Colonic mucosa (tissue), 4 donors: ENCODE measurements at regions not wholly inside any gene's neighbourhood (a gene's known extent, or its start where the extent isn't known, plus 50 kb on each side); places are given as distances from the start of the nearest gene placed in this dataset.

ENCODE experiments used
- DNase-seq: peaks from one replicate; pipeline ENCODE4 v3.0.0-alpha.2; 2020
- H3K27ac ChIP-seq: fragments of 200-600 bp; one replicate; pipeline ENCODE4 v1.8.0; 2021
- H3K27me3 ChIP-seq: fragments of 200-600 bp; one replicate; pipeline ENCODE4 v1.8.0; 2021
- H3K36me3 ChIP-seq: fragments of 200-600 bp; one replicate; pipeline ENCODE4 v1.8.0; 2021
- H3K4me1 ChIP-seq: fragments of 200-600 bp; one replicate; pipeline ENCODE4 v1.8.0; 2021; ENCODE audit warnings: mild to moderate bottlenecking
- H3K4me3 ChIP-seq: fragments of 200-600 bp; one replicate; pipeline ENCODE4 v1.8.0; 2021
- H3K9ac ChIP-seq, 2 donors: one replicate each; pipeline ENCODE4 v1.7.0; 2013; ENCODE audit warnings: control low read depth in 2 of 2, low read depth in 2 of 2, low read length in 2 of 2
- H3K9me3 ChIP-seq: fragments of 200-600 bp; one replicate; pipeline ENCODE4 v1.8.0; 2021
- CTCF ChIP-seq: fragments of 200-600 bp; IDR thresholded peaks from one replicate; pipeline ENCODE4 v1.8.0; 2022; ENCODE audit warnings: antibody characterized with exemption, mild to moderate bottlenecking
- intact Hi-C: fragments of 100-400 bp; cut with DNase I; formaldehyde crosslinking; loops from one replicate; pipeline ENCODE4 v1.14.1; 2022
- donor health status: healthy.
- donor health status: DM: no; HTN: no; CAD: no.
- donor health status: DM: no; HTN: no; CAD: no.

DNA sequence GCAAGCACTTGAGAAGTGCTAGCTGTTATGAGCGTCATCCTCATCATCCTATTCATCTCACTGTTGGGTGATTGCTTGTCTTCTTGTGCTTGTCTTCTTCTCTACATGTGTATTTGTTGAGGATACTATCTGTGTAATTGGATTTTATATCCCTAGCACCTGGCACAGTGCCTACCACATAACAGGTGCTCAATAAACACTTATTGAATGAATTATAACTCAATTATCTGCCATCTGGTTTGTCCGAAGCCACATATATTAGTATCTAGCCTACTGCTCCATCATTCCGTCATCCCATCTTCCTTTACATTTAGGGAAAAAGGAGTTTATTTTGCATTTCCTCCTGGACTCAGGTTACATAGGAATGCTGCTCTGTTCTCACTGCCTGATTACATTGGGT, 330.4 kb upstream of the ETAA1 start:
- DNase-seq: no peak
- no peak for TF ChIP-seq CTCF
- Histone ChIP-seq H3K9me3 (no peaks in the 10 kb centered on the region), H3K36me3 (no peaks in the 10 kb centered on the region), H3K9ac (no peak overlapping the region), H3K27ac (no peak overlapping the region), H3K4me1 (no peaks in the 10 kb centered on the region), H3K27me3 (no peaks in the 10 kb centered on the region), H3K4me3 (no peak overlapping the region)
- intact Hi-C loops: no loop called here

GRCh38 chr2:67067656-67068055, 329.5 kb upstream of the ETAA1 start:
- H3K27ac ChIP-seq: no peak overlapping the region
- no peaks in the 10 kb centered on the region for H3K27me3 ChIP-seq
- H3K36me3 ChIP-seq: no peaks in the 10 kb centered on the region
- DNase-seq: no peak
- H3K9me3 ChIP-seq: no peaks in the 10 kb centered on the region
- H3K9ac ChIP-seq: no peak overlapping the region
- H3K4me3 ChIP-seq: no peak overlapping the region
- intact Hi-C loops: no loop called here
- no peak for TF ChIP-seq CTCF
- no peaks in the 10 kb centered on the region for H3K4me1 ChIP-seq

DNA sequence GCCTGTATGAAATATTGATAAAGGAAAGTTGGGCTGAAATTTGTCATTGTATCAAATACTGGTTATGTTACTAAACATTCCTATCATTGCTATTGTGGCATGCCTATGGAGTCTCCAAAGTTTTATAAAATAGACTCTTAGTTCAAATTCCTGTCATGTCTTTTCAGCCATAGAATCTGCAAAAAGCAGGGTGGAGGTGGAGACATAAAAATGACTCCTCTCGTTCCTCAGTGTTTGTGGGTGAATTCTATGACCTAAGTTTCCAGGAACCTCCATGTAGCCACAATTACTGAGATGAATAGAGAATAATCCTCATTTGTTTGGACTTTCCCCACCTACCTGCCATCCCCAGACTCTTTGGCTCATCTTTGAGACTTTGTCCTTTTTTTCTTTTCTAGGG, 326.3 kb upstream of the ETAA1 start:
- H3K4me3 ChIP-seq: no peak overlapping the region
- no peak overlapping the region for H3K9ac ChIP-seq
- no peak overlapping the region for H3K27ac ChIP-seq
- no peak for TF ChIP-seq CTCF
- intact Hi-C loops: no loop called here
- H3K9me3 ChIP-seq: no peaks in the 10 kb centered on the region
- no peaks in the 10 kb centered on the region for H3K4me1 ChIP-seq
- H3K27me3 ChIP-seq: no peaks in the 10 kb centered on the region
- H3K36me3 ChIP-seq: no peaks in the 10 kb centered on the region
- no peak for DNase-seq

DNA sequence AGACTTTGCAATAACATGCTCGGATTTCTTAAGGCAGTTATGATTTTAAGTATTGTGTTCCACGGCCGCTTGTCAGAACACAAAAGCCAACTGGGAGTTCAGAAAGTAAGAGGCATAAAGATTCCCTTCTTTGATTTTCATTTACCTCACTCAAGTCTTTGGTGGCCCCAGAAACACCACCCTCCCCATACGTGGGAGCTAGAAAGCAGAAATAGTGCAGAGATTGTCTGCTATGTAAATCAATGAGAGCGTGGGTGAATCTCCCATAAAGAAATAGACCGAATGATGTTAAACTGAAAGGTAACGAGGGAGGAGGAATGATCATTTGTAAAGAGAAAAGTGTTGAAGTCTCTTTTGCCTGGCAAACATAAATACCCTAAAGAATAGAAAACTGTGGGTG, 322.1 kb upstream of the ETAA1 start:
- no peaks in the 10 kb centered on the region for H3K4me1 ChIP-seq
- H3K9me3 ChIP-seq: no peaks in the 10 kb centered on the region
- no peak for DNase-seq
- TF ChIP-seq CTCF: no peak
- no peak overlapping the region for H3K27ac ChIP-seq
- H3K4me3 ChIP-seq: no peak overlapping the region
- intact Hi-C loops: no loop called here
- H3K9ac ChIP-seq: no peak overlapping the region
- H3K27me3 ChIP-seq: no peaks in the 10 kb centered on the region
- H3K36me3 ChIP-seq: no peaks in the 10 kb centered on the region

DNA sequence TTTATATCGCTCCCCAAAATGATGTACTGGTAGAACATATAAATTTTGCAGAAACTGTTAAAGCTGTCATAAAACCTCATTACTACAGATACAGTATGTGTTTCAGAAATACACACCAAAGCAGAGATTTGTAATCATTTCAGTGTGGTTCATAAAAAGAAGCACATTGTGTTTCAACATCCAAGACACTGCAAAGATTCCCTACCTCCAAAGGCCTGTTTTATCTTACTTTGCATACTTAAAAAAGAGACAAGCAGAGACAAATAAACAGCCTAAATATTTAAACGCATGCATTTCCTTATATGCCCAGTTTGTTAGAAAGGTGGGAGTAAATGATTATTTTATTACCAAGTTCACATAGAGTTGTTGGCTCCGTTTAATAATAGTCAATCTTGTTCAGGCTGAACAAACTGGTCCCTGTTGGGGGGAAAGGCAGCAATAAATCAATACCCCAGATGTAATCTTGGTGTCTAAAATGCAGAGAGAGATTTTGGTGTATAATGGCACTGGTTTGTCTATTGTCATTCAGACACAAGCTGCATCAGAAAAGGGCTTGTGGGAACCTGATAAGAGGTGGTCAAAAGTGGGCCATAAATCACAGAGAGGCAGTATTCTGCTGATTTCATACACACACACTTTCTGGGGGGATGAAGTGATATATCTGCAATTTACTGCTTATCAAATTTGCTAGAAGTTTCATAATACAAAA, 321.4 kb upstream of the ETAA1 start:
- H3K27me3 ChIP-seq: no peaks in the 10 kb centered on the region
- TF ChIP-seq CTCF: no peak
- H3K4me1 ChIP-seq: no peaks in the 10 kb centered on the region
- no peak overlapping the region for H3K4me3 ChIP-seq
- intact Hi-C loops: no loop called here
- no peak overlapping the region for H3K27ac ChIP-seq
- DNase-seq: no peak
- H3K36me3 ChIP-seq: no peaks in the 10 kb centered on the region
- no peaks in the 10 kb centered on the region for H3K9me3 ChIP-seq
- H3K9ac ChIP-seq: no peak overlapping the region
